VCaP (cell line): ENCODE measurements at regions not wholly inside any gene's neighbourhood (a gene's known extent, or its start where the extent isn't known, plus 50 kb on each side); places are given as distances from the start of the nearest gene placed in this dataset.

Experiments used
- H3K27ac ChIP-seq: fragments of 450-650 bp; 2 replicates; pipeline ENCODE4 v1.5.1; 2017
- CTCF ChIP-seq: fragments of 450-650 bp; conservative IDR thresholded peaks from 2 replicates; pipeline ENCODE4 v1.5.1; 2017; ENCODE audit warnings: mild to moderate bottlenecking, moderate library complexity

- H3K27ac ChIP-seq, result no peak overlapping the region
- no peak for TF ChIP-seq CTCF
Measured at GRCh38 chr4:31949045-31949444, 1228.9 kb downstream of the PCDH7 start.

- no peak for TF ChIP-seq CTCF
- H3K27ac ChIP-seq, result no peak overlapping the region
Measured at GRCh38 chr4:31955346-31955745, 1235.2 kb downstream of the PCDH7 start.

GRCh38 chr4:31959972-31960371, 1239.8 kb downstream of the PCDH7 start:
- TF ChIP-seq CTCF, result no peak
- no peak overlapping the region for H3K27ac ChIP-seq

GRCh38 chr4:31964685-31965084, 1244.5 kb downstream of the PCDH7 start:
- H3K27ac ChIP-seq, result no peak overlapping the region
- no peak for TF ChIP-seq CTCF

GRCh38 chr4:31968842-31969241, 1248.7 kb downstream of the PCDH7 start:
- no peak for TF ChIP-seq CTCF
- H3K27ac ChIP-seq, result no peak overlapping the region

- no peak for TF ChIP-seq CTCF
- H3K27ac ChIP-seq, result no peak overlapping the region
Measured at GRCh38 chr4:31974490-31975002, 1254.4 kb downstream of the PCDH7 start.

- no peak for TF ChIP-seq CTCF
- H3K27ac ChIP-seq, result no peak overlapping the region
Measured at GRCh38 chr4:31979988-31980387, 1259.8 kb downstream of the PCDH7 start.
